VCaP (cell line): ENCODE measurements at regions not wholly inside any gene's neighbourhood (a gene's known extent, or its start where the extent isn't known, plus 50 kb on each side); places are given as distances from the start of the nearest gene placed in this dataset.

ENCODE experiments used
- H3K27ac ChIP-seq: fragments of 450-650 bp; 2 replicates; pipeline ENCODE4 v1.5.1; 2017
- CTCF ChIP-seq: fragments of 450-650 bp; conservative IDR thresholded peaks from 2 replicates; pipeline ENCODE4 v1.5.1; 2017; ENCODE audit warnings: mild to moderate bottlenecking, moderate library complexity

GRCh38 chr6:153215242-153215641 lies 84.2 kb upstream of the RGS17 start:
- no peak overlapping the region for H3K27ac ChIP-seq
- TF ChIP-seq CTCF = peak; percentile 41

- no peak overlapping the region for H3K27ac ChIP-seq
- TF ChIP-seq CTCF = no peak
Observed at GRCh38 chr6:153214436-153214835, 83.4 kb upstream of the RGS17 start.

GRCh38 chr6:153210083-153210482 lies 79.0 kb upstream of the RGS17 start:
- no peak for TF ChIP-seq CTCF
- no peak overlapping the region for H3K27ac ChIP-seq

- no peak overlapping the region for H3K27ac ChIP-seq
- no peak for TF ChIP-seq CTCF
Observed at GRCh38 chr6:153208706-153209105, 77.6 kb upstream of the RGS17 start.

- TF ChIP-seq CTCF = no peak
- H3K27ac ChIP-seq = no peak overlapping the region
Observed at GRCh38 chr6:153207617-153208016, 76.5 kb upstream of the RGS17 start.

- no peak for TF ChIP-seq CTCF
- no peak overlapping the region for H3K27ac ChIP-seq
Observed at GRCh38 chr6:153207006-153207405, 75.9 kb upstream of the RGS17 start.

GRCh38 chr6:153192943-153193885 lies 62.1 kb upstream of the RGS17 start:
- H3K27ac ChIP-seq = no peak overlapping the region
- TF ChIP-seq CTCF = no peak
